OCI-LY7 (cell line): ENCODE measurements at regions not wholly inside any gene's neighbourhood (a gene's known extent, or its start where the extent isn't known, plus 50 kb on each side); places are given as distances from the start of the nearest gene placed in this dataset.

ENCODE experiments used
- BruUV-seq: library from RNA; stranded (reverse); fragments of 400-500 nt; replicated peaks from 2 replicates; lab custom pipeline; 2021; lab: Mats Ljungman, UMichigan
- CTCF ChIA-PET: fragments of 300-600 bp; sonication (Branson Sonifier 250); formaldehyde crosslinking; loops from one replicate; lab custom pipeline; 2022; ENCODE audit warnings: antibody characterized with exemption; ENCODE audit not compliant: unreplicated experiment; lab: Charles Lee
- POLR2A ChIA-PET: fragments of 300-600 bp; sonication (Branson Sonifier 250); formaldehyde crosslinking; loops from one replicate; lab custom pipeline; 2022; ENCODE audit warnings: antibody characterized with exemption; lab: Charles Lee
- DNase-seq: peaks from one replicate; pipeline ENCODE4 v3.0.0-alpha.2; 2015; ENCODE audit warnings: low spot score
- H2AFZ ChIP-seq: fragments of 200-600 bp; sonication (generic), shearing (Covaris generic); 2 replicates; pipeline ENCODE4 v1.6.1; 2014; ENCODE audit warnings: mild to moderate bottlenecking, antibody characterized with exemption, low read length, moderate library complexity
- H3K27ac ChIP-seq: fragments of 200-600 bp; sonication (generic); 2 replicates; pipeline ENCODE4 v1.5.1; 2014; ENCODE audit warnings: mixed run types, low read depth, mild to moderate bottlenecking, moderate library complexity, low read length, inconsistent platforms; ENCODE audit not compliant: poor library complexity, severe bottlenecking
- H3K36me3 ChIP-seq: fragments of 200-600 bp; sonication (generic); 2 replicates; pipeline ENCODE4 v1.6.1; 2014; ENCODE audit warnings: mild to moderate bottlenecking, antibody characterized with exemption, low read length, moderate library complexity, mixed read lengths; ENCODE audit not compliant: insufficient read depth
- H3K4me1 ChIP-seq: fragments of 200-600 bp; sonication (generic); 2 replicates; pipeline ENCODE4 v1.5.1; 2014; ENCODE audit warnings: mild to moderate bottlenecking, low read length; ENCODE audit not compliant: insufficient read depth, poor library complexity, severe bottlenecking
- H3K4me2 ChIP-seq: fragments of 200-600 bp; sonication (generic); 2 replicates; pipeline ENCODE4 v1.6.1; 2014; ENCODE audit warnings: mild to moderate bottlenecking, low read length
- H3K4me3 ChIP-seq: fragments of 200-600 bp; sonication (generic); 2 replicates; pipeline ENCODE4 v1.5.1; 2014; ENCODE audit warnings: mild to moderate bottlenecking, low read depth, low read length; ENCODE audit not compliant: poor library complexity, severe bottlenecking
- H3K79me2 ChIP-seq: fragments of 200-600 bp; sonication (generic); 2 replicates; pipeline ENCODE4 v1.6.1; 2016; ENCODE audit warnings: low read depth, mild to moderate bottlenecking, low read length, moderate library complexity, mixed read lengths; ENCODE audit not compliant: insufficient read depth
- H3K9me2 ChIP-seq: fragments of 200-600 bp; sonication (generic); 2 replicates; pipeline ENCODE4 v1.6.1; 2016; ENCODE audit warnings: mild to moderate bottlenecking, low read length, mixed read lengths; ENCODE audit not compliant: insufficient read depth
- H3K9me3 ChIP-seq: fragments of 200-600 bp; sonication (generic); 2 replicates; pipeline ENCODE4 v1.6.1; 2014; ENCODE audit warnings: mild to moderate bottlenecking, mixed run types, low read length, mixed read lengths
- H4K20me1 ChIP-seq: fragments of 200-600 bp; sonication (generic); 2 replicates; pipeline ENCODE4 v1.6.1; 2014; ENCODE audit warnings: mild to moderate bottlenecking, antibody characterized with exemption, low read length, moderate library complexity, mixed read lengths; ENCODE audit not compliant: insufficient read depth
- CTCF ChIP-seq: fragments of 200-600 bp; sonication (generic); conservative IDR thresholded peaks from 2 replicates; pipeline ENCODE4 v1.5.1; 2014; ENCODE audit warnings: mild to moderate bottlenecking, antibody characterized with exemption, low read length, moderate library complexity, mixed read lengths
- EZH2phosphoT487 ChIP-seq: fragments of 200-600 bp; sonication (generic); IDR thresholded peaks from 2 replicates; pipeline ENCODE4 v1.6.1; 2018; ENCODE audit warnings: low read depth, borderline replicate concordance, mild to moderate bottlenecking, mixed run types, antibody characterized with exemption, low read length, moderate library complexity, mixed read lengths
- intact Hi-C: fragments of 100-400 bp; cut with micrococcal nuclease; formaldehyde crosslinking; loops from one replicate; pipeline ENCODE4 v1.10.0; 2022; ENCODE audit not compliant: unreplicated experiment

GRCh38 chr6:54737247-54737646 is 109.3 kb upstream of the FAM83B start:
- Histone ChIP-seq H3K79me2 (no peaks in the 10 kb centered on the region), H3K4me1 (no peaks in the 10 kb centered on the region), H3K9me3 (no peaks in the 10 kb centered on the region), H3K4me2 (no peak overlapping the region), H4K20me1 (no peaks in the 10 kb centered on the region), H2AFZ (no peak overlapping the region), H3K27ac (no peak overlapping the region), H3K9me2 (no peaks in the 10 kb centered on the region), H3K4me3 (no peak overlapping the region), H3K36me3 (no peaks in the 10 kb centered on the region)
- TF ChIP-seq EZH2phosphoT487 (no peak), CTCF (peak; percentile 68)
- intact Hi-C loops: no loop called here
- ChIA-PET POLR2A (no interaction called here), CTCF (no interaction called here)
- peak; percentile 18 for DNase-seq
- no TSS peak for BruUV-seq

- no peak overlapping the region for H3K4me2 ChIP-seq
- no peaks in the 10 kb centered on the region for H3K4me1 ChIP-seq
- BruUV-seq: no TSS peak
- no peaks in the 10 kb centered on the region for H4K20me1 ChIP-seq
- no peaks in the 10 kb centered on the region for H3K79me2 ChIP-seq
- no peak overlapping the region for H3K27ac ChIP-seq
- H3K4me3 ChIP-seq: no peak overlapping the region
- H3K36me3 ChIP-seq: no peaks in the 10 kb centered on the region
- DNase-seq: no peak
- TF ChIP-seq CTCF (no peak), EZH2phosphoT487 (no peak)
- POLR2A ChIA-PET: no interaction called here
- no peak overlapping the region for H2AFZ ChIP-seq
- H3K9me2 ChIP-seq: no peaks in the 10 kb centered on the region
- intact Hi-C loops: no loop called here
- no peaks in the 10 kb centered on the region for H3K9me3 ChIP-seq
- CTCF ChIA-PET: no interaction called here
Observed at GRCh38 chr6:54747955-54748354, 98.6 kb upstream of the FAM83B start.

- DNase-seq: no peak
- H3K4me1 ChIP-seq: no peaks in the 10 kb centered on the region
- no peak overlapping the region for H2AFZ ChIP-seq
- H3K9me3 ChIP-seq: no peaks in the 10 kb centered on the region
- no peaks in the 10 kb centered on the region for H4K20me1 ChIP-seq
- TF ChIP-seq CTCF: no peak
- H3K27ac ChIP-seq: no peak overlapping the region
- no TSS peak for BruUV-seq
- ChIA-PET POLR2A (no interaction called here), CTCF (no interaction called here)
- H3K4me2 ChIP-seq: no peak overlapping the region
- no peaks in the 10 kb centered on the region for H3K79me2 ChIP-seq
- no peaks in the 10 kb centered on the region for H3K9me2 ChIP-seq
- no peak overlapping the region for H3K4me3 ChIP-seq
- H3K36me3 ChIP-seq: no peaks in the 10 kb centered on the region
- intact Hi-C loops: no loop called here
Observed at GRCh38 chr6:54754406-54754805, 92.2 kb upstream of the FAM83B start.
